DND-41 (cell line): ENCODE measurements at regions not wholly inside any gene's neighbourhood (a gene's known extent, or its start where the extent isn't known, plus 50 kb on each side); places are given as distances from the start of the nearest gene placed in this dataset.

Experiments
- ATAC-seq: fragments of 200-7000 bp; cut with Tn5 transposase; 3 replicates; pipeline ENCODE4 v1.9.1; 2021; ENCODE audit warnings: low read depth; ENCODE audit not compliant: insufficient read depth
- DNase-seq: peaks from one replicate; pipeline ENCODE4 v3.0.0-alpha.2; 2020
- H2AFZ ChIP-seq: 2 replicates; pipeline ENCODE4 v1.6.0; 2012; ENCODE audit warnings: low read depth, low read length
- H3K27ac ChIP-seq: 2 replicates; pipeline ENCODE4 v1.5.1; 2012; ENCODE audit warnings: low read length, inconsistent platforms
- H3K27me3 ChIP-seq: fragments of 200-600 bp; sonication (generic); 2 replicates; pipeline ENCODE4 v1.6.0; 2012; ENCODE audit warnings: low read length, mild to moderate bottlenecking, inconsistent platforms; ENCODE audit not compliant: insufficient read depth, poor library complexity
- H3K36me3 ChIP-seq: 2 replicates; pipeline ENCODE4 v1.5.1; 2012; ENCODE audit warnings: low read length, inconsistent platforms; ENCODE audit not compliant: insufficient read depth
- H3K4me1 ChIP-seq: 2 replicates; pipeline ENCODE4 v1.5.1; 2012; ENCODE audit warnings: mild to moderate bottlenecking, low read length; ENCODE audit not compliant: insufficient read depth
- H3K4me2 ChIP-seq: 2 replicates; pipeline ENCODE4 v1.6.0; 2012; ENCODE audit warnings: mild to moderate bottlenecking, moderate library complexity, low read length, inconsistent platforms; ENCODE audit not compliant: insufficient read depth
- H3K4me3 ChIP-seq, 2 experiments: fragments of 200-600 bp in 1 of 2; shearing (Covaris generic) in 1 of 2; 2 replicates each; pipeline ENCODE4 v1.5.1; 2012 to 2016; ENCODE audit warnings: inconsistent platforms in 2 of 2, low read length in 2 of 2, mild to moderate bottlenecking in 2 of 2, low read depth in 1 of 2, moderate library complexity in 1 of 2
- H3K79me2 ChIP-seq: 2 replicates; pipeline ENCODE4 v1.6.0; 2012; ENCODE audit warnings: low read length, inconsistent platforms; ENCODE audit not compliant: insufficient read depth
- H3K9ac ChIP-seq: 2 replicates; pipeline ENCODE4 v1.6.0; 2012; ENCODE audit warnings: low read depth, mild to moderate bottlenecking, inconsistent platforms, low read length, moderate library complexity
- H3K9me3 ChIP-seq: 2 replicates; pipeline ENCODE4 v1.5.1; 2012; ENCODE audit warnings: low read length, moderate library complexity, mild to moderate bottlenecking, inconsistent platforms; ENCODE audit not compliant: insufficient read depth, severe bottlenecking
- H4K20me1 ChIP-seq: 2 replicates; pipeline ENCODE4 v1.6.0; 2012; ENCODE audit warnings: low read length; ENCODE audit not compliant: insufficient read depth
- EZH2 ChIP-seq: IDR thresholded peaks from 3 replicates; pipeline ENCODE4 v1.6.1; 2012; ENCODE audit warnings: borderline replicate concordance, low read depth, mild to moderate bottlenecking, moderate library complexity, low read length, inconsistent platforms; ENCODE audit not compliant: severe bottlenecking
- TF ChIP-seq, protein P1 (sequence below): IDR thresholded peaks from 2 replicates; pipeline ENCODE4 v1.5.1; 2012; ENCODE audit warnings: borderline replicate concordance, low read length, moderate library complexity, mild to moderate bottlenecking; ENCODE audit not compliant: poor library complexity, severe bottlenecking; ENCODE audit errors: extremely low read depth

DNA sequence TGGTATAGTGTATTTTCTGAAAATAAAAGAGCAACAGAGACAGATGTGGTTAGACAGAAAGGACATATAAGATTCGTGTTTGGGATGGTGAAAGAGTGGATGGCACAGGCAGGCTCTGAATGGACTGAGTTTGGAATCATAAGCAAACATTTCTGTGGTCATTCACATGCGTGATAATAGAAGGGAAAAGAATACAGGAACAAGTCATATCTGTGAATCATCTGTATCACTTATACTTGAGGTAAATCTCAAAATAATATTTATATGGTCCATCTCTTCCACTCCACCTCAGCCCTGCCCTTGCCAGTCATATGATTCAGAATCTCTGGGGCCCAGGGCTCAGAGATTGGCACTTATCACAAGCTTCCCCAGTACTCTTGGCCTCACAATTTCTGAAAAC is 535.1 kb downstream of the BCKDHB start:
- Histone ChIP-seq H3K9me3 (no peaks in the 10 kb centered on the region), H3K4me1 (no peaks in the 10 kb centered on the region), H3K27me3 (no peaks in the 10 kb centered on the region), H2AFZ (no peak overlapping the region), H3K4me2 (no peak overlapping the region), H3K79me2 (no peaks in the 10 kb centered on the region), H3K36me3 (no peaks in the 10 kb centered on the region), H3K27ac (no peak overlapping the region), H3K9ac (no peak overlapping the region), H4K20me1 (no peaks in the 10 kb centered on the region), H3K4me3 (no peak overlapping the region)
- DNase-seq (no peak), ATAC-seq (no peak)
- TF ChIP-seq EZH2, result no peak
- TF ChIP-seq, protein P1, sequence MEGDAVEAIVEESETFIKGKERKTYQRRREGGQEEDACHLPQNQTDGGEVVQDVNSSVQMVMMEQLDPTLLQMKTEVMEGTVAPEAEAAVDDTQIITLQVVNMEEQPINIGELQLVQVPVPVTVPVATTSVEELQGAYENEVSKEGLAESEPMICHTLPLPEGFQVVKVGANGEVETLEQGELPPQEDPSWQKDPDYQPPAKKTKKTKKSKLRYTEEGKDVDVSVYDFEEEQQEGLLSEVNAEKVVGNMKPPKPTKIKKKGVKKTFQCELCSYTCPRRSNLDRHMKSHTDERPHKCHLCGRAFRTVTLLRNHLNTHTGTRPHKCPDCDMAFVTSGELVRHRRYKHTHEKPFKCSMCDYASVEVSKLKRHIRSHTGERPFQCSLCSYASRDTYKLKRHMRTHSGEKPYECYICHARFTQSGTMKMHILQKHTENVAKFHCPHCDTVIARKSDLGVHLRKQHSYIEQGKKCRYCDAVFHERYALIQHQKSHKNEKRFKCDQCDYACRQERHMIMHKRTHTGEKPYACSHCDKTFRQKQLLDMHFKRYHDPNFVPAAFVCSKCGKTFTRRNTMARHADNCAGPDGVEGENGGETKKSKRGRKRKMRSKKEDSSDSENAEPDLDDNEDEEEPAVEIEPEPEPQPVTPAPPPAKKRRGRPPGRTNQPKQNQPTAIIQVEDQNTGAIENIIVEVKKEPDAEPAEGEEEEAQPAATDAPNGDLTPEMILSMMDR, result no peak

DNA sequence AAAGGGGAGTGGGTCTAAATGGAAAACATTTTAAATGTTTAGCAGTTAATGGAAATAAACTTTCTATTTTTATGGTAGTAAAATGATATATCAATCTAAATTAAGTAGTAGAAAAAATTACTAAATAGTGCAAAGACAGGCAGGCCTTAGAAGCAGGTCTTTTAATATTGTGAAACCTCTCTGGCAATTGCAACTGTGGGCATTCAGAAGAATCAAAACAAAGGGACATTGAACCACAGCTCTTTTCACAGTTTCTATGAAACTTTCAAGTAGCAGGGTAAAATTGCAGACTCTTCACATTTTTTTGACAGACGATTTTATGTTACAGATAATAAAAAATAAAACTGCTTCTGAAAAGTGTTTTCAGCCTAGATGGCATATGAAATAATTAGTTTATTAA is 533.7 kb downstream of the BCKDHB start:
- H3K79me2 ChIP-seq, result no peaks in the 10 kb centered on the region
- DNase-seq (no peak), ATAC-seq (no peak)
- no peak for TF ChIP-seq EZH2
- TF ChIP-seq, protein P1, result no peak
- H3K4me2 ChIP-seq, result no peak overlapping the region
- H3K9me3 ChIP-seq, result no peaks in the 10 kb centered on the region
- H3K36me3 ChIP-seq, result no peaks in the 10 kb centered on the region
- H2AFZ ChIP-seq, result no peak overlapping the region
- no peak overlapping the region for H3K9ac ChIP-seq
- no peaks in the 10 kb centered on the region for H3K27me3 ChIP-seq
- no peak overlapping the region for H3K4me3 ChIP-seq
- H3K4me1 ChIP-seq, result no peaks in the 10 kb centered on the region
- H4K20me1 ChIP-seq, result no peaks in the 10 kb centered on the region
- H3K27ac ChIP-seq, result no peak overlapping the region

DNA sequence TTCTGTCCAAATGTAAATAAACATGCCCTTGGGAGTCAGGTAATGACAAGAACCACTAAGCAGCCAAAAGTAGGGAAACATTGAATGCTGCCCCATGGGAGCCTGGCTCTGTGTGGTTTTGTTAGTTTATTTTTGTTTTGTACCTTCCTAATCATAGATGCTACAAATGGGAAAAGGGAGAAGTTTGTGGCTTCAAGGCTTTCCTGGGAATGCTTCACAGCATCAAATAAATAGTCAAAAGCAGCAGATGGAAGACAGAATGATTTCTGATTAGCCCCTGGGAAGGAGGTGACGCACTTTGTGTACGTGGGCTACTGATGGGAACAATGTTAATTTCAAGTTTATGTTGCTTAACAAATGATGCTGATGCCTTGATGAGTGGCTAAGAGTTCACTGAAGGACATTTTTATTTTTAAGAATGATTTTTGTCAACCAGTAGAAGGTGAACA is 532.7 kb downstream of the BCKDHB start:
- no peak overlapping the region for H3K27ac ChIP-seq
- H3K27me3 ChIP-seq, result no peaks in the 10 kb centered on the region
- no peak overlapping the region for H3K9ac ChIP-seq
- H4K20me1 ChIP-seq, result no peaks in the 10 kb centered on the region
- H3K4me3 ChIP-seq, result no peak overlapping the region
- H2AFZ ChIP-seq, result no peak overlapping the region
- no peak overlapping the region for H3K4me2 ChIP-seq
- no peaks in the 10 kb centered on the region for H3K4me1 ChIP-seq
- DNase-seq, result no peak
- TF ChIP-seq, protein P1, result no peak
- TF ChIP-seq EZH2, result no peak
- no peaks in the 10 kb centered on the region for H3K79me2 ChIP-seq
- ATAC-seq, result no peak
- no peaks in the 10 kb centered on the region for H3K36me3 ChIP-seq
- no peaks in the 10 kb centered on the region for H3K9me3 ChIP-seq
